GM19023 (cell line): ENCODE measurements at regions not wholly inside any gene's neighbourhood (a gene's known extent, or its start where the extent isn't known, plus 50 kb on each side); places are given as distances from the start of the nearest gene placed in this dataset.

Experiments used
- ATAC-seq: cut with Tn5 transposase; IDR thresholded peaks from one replicate; pipeline ENCODE4 v1.9.1; 2021; ENCODE audit warnings: mild to moderate bottlenecking, moderate library complexity; ENCODE audit not compliant: unreplicated experiment

DNA sequence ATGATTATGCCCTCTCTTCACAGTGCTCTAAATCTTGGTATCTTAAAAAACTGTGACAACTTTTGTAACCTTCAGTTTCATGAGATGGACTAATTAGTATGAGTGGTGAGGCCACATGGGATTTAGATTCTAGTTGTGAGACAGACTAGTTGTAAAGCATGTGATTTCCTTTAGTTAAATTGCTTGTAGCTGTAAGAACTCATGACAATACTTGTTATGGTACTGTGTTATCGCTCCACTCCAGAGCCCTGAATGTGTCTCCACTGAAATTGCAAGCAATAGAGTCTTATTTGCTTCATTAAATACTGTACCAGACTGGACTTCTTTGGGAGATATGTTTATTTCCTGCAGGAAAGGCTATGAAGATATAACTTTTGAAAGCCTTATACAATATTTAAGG is 1198.3 kb upstream of the CDH6 start:
- ATAC-seq = no peak

DNA sequence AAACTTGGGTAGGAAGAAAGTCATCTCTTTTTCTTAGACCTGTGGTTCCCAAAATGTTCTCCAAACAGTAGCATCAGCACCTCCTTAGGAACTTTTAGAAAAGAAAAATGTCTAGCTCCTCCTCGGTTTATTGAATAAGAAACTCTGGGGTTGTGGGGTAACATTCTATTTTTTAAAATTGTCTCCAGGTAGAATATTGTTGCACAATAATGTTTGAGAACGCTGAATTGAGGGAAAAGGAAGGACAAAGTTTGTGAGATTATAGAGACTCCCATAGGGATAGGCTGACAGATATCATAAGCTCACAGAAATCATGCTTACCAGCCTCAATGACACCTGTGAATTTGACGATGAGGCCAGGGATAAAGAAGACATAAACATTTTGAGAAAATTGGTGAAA is 1199.0 kb upstream of the CDH6 start:
- ATAC-seq = no peak

- no peak for ATAC-seq
These were observed 1200.2 kb upstream of the CDH6 start for GRCh38 chr5:29993286-29993685.

- no peak for ATAC-seq
These were observed 1201.2 kb upstream of the CDH6 start for GRCh38 chr5:29992248-29992647.

- ATAC-seq = no peak
These were observed 1202.8 kb upstream of the CDH6 start for GRCh38 chr5:29990681-29991080.

- ATAC-seq = no peak
These were observed 1209.3 kb upstream of the CDH6 start for GRCh38 chr5:29984156-29984540.

- no peak for ATAC-seq
These were observed 1209.8 kb upstream of the CDH6 start for GRCh38 chr5:29983528-29984155.

GRCh38 chr5:29982457-29982856 is 1211.0 kb upstream of the CDH6 start:
- ATAC-seq = no peak

DNA sequence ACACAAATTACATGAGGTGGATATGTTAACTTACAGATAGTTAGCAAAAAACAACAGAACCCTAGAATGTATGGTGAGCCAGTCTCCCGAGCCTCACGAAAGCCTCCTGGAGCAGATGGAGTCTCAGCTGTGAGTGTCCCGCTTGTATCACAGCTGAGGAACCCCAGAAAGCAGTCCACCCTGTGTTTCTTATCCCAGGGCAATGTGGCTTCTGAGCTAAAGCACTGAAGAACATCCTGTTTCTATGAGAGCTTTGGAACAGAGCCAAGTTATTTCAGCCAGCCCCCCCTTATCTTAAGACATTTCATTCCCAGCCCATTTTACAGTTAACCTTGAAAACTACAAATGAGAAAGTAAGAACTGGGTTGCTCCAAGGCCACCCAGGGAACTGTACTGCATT is 1220.9 kb upstream of the CDH6 start:
- no peak for ATAC-seq

- no peak for ATAC-seq
These were observed 1229.5 kb upstream of the CDH6 start for GRCh38 chr5:29963956-29964355.

GRCh38 chr5:29960323-29960722 is 1233.2 kb upstream of the CDH6 start:
- ATAC-seq = no peak

GRCh38 chr5:29950416-29951145 is 1242.9 kb upstream of the CDH6 start:
- no peak for ATAC-seq

- no peak for ATAC-seq
These were observed 1244.1 kb upstream of the CDH6 start for GRCh38 chr5:29949301-29949872.

GRCh38 chr5:29944327-29944726 is 1249.2 kb upstream of the CDH6 start:
- ATAC-seq = no peak

DNA sequence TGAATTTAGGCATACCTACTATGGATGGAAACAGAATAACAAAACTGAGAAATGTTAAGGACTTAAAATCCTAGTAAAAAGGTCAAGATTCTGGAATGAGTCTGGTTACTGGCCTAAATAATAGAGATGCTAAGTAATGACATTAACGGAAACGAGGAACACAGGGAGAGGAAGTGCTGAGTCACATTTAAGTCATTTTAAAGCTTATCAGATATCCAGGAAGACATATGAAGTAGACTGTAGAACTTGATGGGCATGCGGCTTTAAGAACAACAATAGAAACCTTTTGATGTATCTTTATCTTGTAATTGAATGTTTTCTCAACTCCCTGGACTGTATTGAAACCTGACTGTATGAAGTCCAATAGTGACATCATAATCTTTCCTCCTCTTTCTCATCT is 1251.4 kb upstream of the CDH6 start:
- no peak for ATAC-seq

DNA sequence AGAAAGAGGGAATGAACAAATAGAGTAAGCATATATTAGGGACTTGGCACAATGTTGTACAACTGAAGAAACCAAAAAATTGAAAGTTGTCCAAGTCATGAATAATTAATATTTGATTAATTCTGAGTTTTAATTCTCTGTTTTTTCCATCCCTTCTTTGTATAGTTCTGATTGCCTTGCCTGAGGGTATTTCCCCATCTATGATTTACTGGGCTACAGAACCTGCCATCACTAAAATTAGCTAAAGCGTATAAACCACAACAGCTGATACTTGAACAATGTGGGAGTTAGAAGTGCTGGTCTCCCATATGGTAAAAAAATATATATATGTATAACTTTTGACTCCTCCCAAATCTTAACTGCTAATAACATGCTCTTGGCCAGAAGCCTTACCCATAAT is 1253.5 kb upstream of the CDH6 start:
- no peak for ATAC-seq

GRCh38 chr5:29935371-29935770 is 1258.1 kb upstream of the CDH6 start:
- ATAC-seq = no peak

DNA sequence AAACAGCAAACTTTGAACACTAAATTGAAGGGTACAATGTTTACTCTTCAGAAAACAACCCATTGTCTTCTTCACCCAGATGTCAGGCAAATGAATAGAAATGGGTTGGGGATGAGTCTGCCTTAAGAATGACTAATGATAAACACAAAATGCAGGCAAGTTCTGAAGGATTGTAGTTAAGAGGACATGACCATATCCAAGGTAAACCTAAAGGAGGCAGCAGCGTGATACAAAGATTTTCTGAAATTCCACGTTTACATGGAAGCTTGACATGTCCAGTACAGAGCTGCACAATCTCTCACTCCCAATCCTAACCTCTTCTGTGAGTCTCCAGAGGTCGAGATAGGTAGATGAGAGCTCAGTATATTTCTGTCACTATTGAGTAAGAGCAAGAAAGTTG is 1263.2 kb upstream of the CDH6 start:
- ATAC-seq = no peak

GRCh38 chr5:29924107-29924506 is 1269.4 kb upstream of the CDH6 start:
- no peak for ATAC-seq

GRCh38 chr5:29905626-29906353 is 1287.7 kb upstream of the CDH6 start:
- ATAC-seq = no peak

GRCh38 chr5:29902859-29903258 is 1290.6 kb upstream of the CDH6 start:
- no peak for ATAC-seq

DNA sequence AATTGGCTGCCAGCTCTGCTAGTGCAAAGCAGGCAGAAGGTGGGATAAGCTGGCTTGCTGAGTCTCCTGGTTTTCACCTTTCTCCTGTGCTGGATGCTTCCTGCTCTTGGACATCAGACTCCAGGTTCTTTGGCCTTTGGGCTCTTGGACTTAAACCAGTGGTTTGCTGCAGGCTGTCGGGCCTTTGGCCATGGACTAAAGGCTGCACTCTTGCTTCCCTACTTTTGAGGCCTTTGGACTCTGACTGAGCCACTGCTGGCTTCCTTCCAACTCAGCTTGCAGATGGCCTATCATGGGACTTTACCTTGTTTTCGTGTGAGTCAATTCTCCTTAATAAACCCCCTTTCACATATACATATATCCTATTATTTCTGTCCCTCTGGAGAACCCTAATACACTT is 1293.9 kb upstream of the CDH6 start:
- ATAC-seq = no peak
